SK-N-SH treated with all-trans-retinoic acid at 6 μM for 48 hours (cell line): ENCODE measurements at regions not wholly inside any gene's neighbourhood (a gene's known extent, or its start where the extent isn't known, plus 50 kb on each side); places are given as distances from the start of the nearest gene placed in this dataset.

Experiments used
- CREB5 ChIP-seq: fragments of 250-450 bp; sonication (Bioruptor Pico); IDR thresholded peaks from 2 replicates; pipeline ENCODE4 v1.5.1; 2020; ENCODE audit warnings: low read depth, mild to moderate bottlenecking, moderate library complexity
- CSRNP3 ChIP-seq: fragments of 250-450 bp; sonication (Bioruptor Pico); IDR thresholded peaks from 2 replicates; pipeline ENCODE4 v1.5.1; 2021; ENCODE audit warnings: mild to moderate bottlenecking, moderate library complexity
- TCF4 ChIP-seq: fragments of 250-450 bp; sonication (Bioruptor Pico); IDR thresholded peaks from 2 replicates; pipeline ENCODE4 v1.8.0; 2021; ENCODE audit warnings: mild to moderate bottlenecking, moderate library complexity, borderline replicate concordance
- ZFP3 ChIP-seq: fragments of 250-450 bp; sonication (Bioruptor Pico); IDR thresholded peaks from 2 replicates; pipeline ENCODE4 v1.5.0; 2020; ENCODE audit warnings: mild to moderate bottlenecking, moderate library complexity
- ZFP30 ChIP-seq: fragments of 450-650 bp; formaldehyde crosslinking; IDR thresholded peaks from 2 replicates; pipeline ENCODE4 v1.5.0; 2022; ENCODE audit warnings: mild to moderate bottlenecking, moderate library complexity

- TF ChIP-seq ZFP3 (CRISPR knock-in tag) (no peak), ZFP30 (CRISPR knock-in tag) (no peak), CSRNP3 (CRISPR knock-in tag) (no peak), TCF4 (CRISPR knock-in tag) (no peak), CREB5 (CRISPR knock-in tag) (no peak)
Measured at GRCh38 chr15:77844798-77845446, 212.2 kb upstream of the LINGO1 start.
